Suppressor macrophage treated with lipopolysaccharide for 4 hours (primary cell): ENCODE measurements at regions not wholly inside any gene's neighbourhood (a gene's known extent, or its start where the extent isn't known, plus 50 kb on each side); places are given as distances from the start of the nearest gene placed in this dataset.
"Not testable (repeated sequence)": the region's sequence is repeated elsewhere in the genome, so short reads cannot be mapped to it uniquely, and the experiment has no call there.

Experiments used
- DNase-seq: peaks from one replicate; pipeline ENCODE4 v3.0.0-alpha.2; 2020

DNA sequence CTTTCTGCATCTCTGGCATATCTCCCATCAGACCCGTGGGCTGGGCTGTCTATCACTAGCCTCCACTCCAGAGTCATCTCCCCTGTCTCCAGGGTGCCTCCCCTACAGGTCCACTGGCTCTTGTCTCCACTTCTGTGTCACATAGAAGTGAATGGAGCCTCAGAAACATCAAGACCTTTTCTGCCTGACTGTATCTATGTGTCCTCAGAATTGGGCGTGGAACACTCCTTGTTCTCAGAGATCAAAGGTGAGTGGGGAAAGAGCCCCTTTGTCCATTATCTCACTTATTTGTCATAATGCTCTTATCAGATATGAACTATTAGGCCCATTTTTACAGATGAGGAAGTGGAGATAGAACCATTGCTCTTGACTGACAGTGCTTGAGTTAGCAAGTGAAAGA, 211.0 kb downstream of the CYRIA start:
- no peak for DNase-seq

DNA sequence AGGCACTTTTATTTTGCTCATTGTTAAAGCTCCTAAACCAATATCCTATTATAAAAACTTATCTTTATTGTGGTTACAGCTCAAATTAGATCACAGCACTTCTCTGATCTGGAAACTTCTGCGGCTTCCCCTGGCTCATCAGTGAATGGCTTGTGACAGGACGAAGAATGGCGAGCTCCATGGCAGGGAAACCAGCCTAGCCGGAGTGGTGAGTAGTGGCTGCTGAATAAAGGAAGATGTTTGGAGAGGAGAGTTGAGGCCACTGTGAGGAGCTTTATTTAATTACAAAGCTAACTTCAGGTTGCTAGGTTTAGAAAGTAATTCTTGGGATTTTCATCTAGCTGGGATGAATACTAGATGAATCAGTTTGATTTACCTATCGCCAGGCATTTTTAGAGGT, 213.5 kb downstream of the CYRIA start:
- DNase-seq, result no peak

DNA sequence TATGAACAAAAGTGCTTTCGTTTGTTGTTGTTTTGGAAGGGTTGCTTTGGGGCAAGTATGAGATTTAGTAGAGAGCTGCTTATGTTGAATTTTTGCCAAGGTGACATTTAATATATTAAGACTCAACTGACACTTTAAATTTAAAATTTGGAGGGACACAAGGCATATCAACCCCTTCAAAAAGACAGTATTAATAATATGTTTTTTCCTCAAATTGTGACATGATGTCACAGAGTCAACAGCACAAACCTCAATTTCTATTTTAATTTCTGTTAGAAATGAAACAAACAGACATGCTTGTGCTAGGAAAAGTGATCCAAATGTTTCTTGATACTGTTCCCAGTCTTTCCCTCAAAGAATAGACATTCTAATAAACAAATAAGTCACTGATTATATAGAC, 218.9 kb downstream of the CYRIA start:
- DNase-seq, result no peak

DNA sequence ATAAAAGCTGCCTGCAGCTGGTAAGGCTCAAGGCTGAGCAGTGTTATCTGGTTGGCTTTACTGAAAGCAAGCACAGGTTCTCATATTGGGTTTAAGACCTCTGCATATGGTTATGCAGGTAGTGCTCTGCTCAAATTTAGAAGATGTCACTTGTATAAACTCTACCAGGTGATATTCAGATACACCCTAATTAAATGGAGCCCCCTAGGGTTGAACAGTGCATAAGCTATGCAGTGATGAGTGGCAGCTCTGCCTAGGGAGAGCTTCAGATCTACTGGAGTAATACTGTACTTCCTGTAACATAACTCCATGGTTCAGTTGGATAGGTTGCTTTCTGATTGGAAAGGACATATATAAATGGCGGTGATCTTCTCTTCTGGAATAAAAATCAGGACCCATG, 222.7 kb downstream of the CYRIA start:
- DNase-seq, result no peak

DNA sequence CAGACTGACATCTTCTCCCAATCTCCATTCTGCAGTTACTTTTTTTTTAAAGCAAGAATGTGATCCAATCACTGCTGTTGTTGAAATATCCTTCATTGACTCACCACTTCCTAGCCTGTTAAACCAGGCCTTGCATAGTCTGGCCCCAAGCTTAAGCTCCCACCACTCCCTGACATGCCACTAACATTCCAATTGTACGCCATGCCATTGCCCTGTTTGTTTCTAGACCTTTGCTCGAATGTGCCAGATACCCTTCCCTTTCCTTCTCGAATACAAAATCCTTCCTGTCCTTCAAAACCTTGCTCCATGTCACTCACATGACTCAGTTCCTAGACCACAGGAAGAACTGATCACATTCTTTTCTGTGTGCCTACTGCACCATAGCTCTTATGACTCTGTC, 224.2 kb downstream of the CYRIA start:
- no peak for DNase-seq

DNA sequence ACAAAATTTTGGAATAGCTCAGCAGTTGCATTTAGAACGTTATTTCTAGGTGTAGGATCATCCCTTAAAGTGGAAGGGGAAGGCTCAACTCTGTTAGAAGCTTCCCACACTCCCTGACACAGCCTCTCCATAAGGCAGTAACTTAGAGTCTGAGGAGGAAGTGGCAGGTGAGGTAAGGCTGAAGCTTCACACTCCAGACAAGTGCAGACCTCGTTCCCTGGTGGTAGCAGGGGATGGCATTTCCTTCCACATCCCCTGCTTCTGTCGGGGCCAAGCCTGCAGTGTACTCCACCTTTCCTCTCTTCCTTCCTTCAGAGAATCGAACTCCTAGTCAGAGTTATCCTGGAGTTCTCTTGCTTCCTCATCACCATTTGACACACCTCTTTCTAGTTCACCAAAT, 224.7 kb downstream of the CYRIA start:
- DNase-seq, result no peak

DNA sequence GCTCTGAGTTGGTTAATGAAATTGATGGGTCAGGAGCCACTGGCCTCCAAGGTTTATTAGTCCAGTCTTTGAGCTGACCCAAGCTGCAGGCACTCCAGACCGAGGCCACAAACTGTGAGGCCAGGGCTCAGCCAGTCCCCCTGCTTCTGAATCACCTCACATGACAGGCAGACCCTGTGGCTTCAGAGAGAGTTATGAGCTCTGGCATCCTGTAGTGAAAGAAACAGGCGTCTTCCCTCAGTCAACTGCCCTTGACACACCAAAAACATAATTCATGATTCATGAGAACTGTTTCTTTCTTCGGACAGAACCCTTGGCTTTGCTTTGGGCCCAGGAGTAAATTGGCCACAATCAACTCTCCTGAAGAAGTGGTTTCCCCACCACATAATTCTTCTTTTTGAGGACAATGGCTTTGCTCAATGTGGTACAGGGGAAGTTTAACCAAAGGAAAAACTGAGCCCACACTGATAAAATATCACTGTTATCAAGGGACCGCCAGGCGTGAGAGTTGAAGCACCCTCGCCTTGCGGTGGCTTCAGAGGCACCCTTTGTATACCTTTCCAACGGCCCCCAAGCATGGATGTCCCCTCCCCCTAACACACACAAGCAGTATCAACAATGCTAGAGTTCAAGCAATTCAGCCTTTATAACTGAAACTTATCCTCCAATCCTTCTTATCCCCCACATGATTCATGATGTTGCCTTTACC, 226.9 kb downstream of the CYRIA start:
- no peak for DNase-seq

DNA sequence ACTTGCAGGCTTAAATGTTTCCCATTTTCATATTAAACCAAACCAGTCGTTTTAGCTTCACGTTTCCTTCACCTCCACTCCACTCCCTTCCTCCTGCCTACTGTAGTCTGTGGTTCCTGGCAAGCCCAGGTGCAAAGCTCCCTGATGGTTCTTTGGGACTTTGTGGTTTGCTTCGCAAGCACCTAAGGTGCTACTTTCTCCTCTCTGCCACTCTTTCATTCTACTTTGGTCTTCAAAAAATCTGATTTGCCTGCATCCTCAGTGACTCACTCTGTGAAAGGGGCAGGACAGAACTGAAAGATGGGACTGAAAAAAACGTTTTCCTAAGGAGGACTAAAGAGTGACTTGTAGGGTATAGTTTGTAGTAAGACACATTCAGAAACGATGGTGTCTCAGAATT, 228.4 kb downstream of the CYRIA start:
- no peak for DNase-seq

DNA sequence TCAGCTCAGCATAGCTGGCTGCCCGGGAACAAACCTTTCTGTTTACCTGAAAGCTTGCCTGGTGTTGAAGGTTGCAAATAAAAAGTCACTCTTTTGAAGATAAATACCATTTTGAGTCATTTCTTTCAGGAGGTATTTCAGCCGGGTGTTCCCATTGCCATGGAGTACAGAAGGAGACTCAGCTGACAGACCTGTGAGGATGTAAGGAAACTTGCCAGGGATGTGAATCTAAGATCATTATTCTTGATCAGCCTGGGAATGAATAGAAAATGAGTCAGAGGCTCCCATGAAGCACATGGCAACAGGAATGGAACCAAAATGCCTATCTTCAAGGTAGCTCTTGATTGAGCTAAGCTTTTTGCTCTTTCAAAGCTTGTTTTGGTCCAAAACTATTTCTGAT, 231.2 kb downstream of the CYRIA start:
- no peak for DNase-seq

DNA sequence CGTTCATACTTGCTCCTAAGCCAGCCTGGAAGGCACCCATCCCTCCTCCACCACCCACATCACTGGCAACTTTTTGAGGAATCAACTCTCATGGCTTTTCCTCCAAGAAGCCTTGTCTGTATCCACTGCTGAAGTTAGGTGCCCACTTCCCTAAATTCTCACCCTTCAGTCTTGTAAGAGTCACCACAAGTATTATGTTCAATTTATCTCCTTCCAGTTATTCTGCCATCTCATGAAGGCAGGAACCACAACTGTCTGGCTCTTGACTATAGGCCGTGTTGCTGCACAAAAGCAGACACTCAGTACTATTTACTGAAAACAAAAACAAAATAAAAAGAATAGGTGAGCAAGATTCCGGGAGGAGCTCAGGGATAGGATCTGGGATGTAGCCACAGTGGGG, 234.8 kb downstream of the CYRIA start:
- DNase-seq, result no peak

DNA sequence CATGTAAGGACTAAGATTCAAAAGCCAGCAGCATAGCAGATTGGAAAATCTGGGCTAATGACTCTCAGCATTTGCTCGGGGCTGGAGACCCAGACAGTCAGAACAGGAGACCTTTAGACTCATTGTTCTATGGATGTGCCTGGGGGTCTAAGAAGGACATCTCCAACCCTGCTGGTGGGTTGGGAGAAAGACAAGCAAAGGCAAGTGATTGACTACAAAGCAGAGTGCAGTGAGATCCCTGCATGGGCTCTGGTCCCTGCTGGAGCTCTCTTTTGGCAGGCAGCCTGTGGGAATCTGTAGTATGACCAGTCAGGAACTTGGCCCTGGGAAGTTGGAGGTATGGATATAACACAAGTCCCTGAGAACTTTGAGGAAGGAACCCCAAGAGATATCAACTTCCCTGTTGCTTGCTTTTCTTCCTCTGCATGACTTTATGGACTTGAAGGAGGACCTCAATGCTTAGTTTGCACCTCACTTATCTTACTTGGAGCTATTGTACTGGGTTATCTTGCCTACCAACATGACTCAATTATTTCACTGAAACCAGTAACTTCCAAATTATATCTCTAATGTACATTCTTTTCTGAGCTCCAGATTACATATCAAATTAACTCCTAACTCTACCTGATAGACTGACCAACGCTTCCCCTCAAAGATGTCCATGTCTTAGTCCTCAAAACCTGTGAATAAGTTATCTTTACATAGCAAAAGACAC, 236.0 kb downstream of the CYRIA start:
- DNase-seq, result no peak

DNA sequence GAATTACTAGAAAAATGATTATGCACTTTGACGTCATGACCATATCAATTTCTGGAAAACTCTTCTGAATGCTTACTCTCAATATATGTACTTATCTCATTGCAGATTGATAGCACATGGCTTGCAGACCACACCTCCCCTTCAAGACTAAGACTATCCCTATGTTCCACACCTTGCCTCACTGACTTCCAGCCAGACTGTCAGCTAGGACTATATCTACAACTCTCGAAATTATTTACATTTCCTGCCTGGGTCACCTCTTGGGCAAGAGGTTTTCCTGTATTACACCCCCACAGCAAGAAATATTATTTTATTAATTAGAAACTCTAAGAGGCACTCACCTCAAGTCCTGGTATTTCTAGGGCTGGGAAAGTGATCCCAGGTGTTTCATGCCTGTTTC, 236.6 kb downstream of the CYRIA start:
- no peak for DNase-seq

DNA sequence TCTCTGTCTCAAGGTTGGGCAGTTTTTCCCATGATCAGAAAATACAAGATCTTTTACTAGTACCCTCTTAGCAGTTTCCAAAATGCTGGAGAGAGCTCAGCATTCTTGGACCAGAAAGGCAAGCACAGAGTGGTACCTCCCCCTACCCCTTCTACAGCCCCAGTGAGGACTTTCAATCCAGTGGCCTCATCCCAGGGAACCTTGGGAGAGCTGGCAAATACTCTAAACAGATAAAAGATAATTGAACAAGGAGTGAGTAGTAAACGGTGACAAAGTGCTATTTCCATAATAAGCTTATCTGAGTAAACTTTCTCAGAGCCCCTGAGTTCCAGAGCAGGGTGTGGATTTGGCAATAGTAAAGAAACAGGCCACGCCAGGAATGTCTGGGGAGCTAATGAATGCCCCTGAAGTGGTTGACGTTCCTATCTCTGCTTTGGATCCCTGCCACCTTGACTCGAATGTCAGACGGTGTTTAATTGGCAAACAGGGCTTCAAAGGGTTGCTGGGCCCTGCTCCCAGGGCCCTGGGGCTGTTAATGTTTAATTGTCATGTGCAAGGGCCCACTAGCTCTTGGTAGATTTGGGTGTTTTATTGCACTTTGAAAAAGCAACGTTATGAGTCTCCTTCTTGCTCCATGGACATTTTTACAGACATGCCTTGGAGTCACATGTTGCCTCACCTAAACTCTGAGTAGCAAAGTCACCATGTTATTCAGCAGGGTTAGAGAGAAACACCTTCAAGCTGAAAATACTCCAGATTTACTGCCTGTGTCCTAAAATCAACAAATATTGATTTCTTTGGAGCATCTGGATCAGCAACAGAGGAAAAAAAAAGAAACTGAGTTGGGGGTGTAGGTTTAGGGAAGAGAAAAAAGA, 239.9 kb downstream of the CYRIA start:
- no peak for DNase-seq

DNA sequence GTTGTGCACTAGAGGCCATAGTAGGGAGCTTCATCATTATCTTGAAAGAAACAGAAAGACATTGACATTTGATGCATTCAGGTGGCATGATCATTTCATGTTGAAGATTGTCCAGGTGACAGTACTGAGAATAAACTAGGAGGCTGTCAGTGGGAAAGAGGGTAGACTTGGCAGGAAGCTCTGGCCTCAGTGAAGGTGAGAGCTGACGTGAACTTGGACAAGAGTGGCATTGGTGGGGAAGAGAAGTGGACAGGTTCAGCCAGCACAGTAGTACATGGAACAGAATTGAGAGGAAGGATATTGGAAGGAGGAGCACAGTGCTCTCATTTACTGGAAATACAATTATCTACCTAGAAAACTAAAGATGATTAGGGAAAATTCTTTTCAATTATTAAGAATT, 245.2 kb downstream of the CYRIA start:
- DNase-seq, result no peak

DNA sequence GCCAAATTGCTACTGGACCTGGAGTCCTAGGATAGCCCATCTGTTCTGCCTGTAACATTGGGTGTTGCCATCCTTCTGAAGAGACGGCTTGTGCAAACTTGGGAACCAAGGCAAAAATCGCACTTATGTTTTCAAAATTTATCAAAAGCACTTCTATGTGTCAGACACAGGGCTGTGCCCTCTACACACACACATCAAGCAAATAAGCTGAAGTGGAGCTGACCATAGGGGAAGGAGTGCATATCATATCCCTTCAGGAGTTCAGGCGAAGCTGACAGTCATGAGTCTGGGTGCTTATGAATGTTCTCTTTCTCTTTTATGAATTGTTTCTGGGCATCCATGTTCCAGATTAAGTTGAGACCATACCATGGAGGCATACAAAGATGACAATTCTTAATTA, 247.9 kb downstream of the CYRIA start:
- no peak for DNase-seq

DNA sequence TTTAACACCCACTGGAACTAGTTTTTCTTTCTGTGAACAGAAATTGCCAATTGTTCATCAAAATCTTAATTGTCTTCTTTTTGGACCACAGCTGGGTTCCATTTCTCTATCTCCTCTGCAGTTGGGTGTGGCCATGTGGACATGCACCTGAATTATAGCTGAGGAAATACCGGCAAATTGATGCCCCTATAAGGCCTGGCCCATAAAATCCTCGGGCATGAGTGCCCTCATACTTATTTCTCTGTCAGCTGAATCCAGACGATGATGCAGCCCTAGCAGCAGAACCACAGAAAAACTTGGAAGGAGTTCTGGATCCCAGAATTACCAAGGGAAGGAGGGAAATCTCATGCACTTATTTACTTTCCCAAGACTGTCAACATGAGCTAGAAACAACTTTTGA, 249.0 kb downstream of the CYRIA start:
- DNase-seq, result no peak

DNA sequence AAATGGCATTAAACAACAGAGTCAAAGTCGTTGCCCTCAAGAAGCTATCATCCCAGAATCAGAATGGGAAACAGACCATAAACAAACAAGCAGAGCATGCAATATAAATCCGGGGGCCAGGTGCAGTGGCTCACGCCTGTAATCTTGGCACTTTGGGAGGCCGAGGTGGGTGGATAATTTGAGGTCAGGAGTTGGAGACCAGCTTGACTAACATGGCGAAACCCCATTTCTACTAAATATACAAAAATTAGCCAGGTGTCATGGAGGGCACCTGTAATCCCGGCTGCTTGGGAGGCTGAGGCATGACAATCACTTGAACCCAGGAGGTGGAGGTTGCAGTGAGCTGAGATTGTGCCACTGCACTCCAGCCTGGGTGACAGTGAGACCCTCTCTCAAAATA, 249.8 kb downstream of the CYRIA start:
- not testable (repeated sequence) for DNase-seq

DNA sequence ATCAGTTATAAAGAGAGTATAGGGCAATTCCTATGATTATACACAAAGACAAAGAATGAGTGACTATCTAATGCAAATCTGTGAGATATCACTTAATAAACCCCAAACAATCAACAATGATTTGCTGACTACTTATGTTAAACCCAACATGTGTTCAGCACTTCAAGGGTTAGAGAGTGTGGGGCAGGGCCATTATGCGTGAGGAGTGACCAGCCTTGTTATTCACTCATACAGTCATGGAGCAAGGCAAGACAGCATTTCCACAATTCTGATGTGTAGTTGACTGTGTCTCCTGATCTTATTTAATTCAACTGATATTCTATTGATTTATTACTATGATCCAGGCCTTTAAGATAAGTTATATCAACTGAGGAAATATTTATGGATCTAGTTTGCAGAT, 251.7 kb downstream of the CYRIA start:
- DNase-seq, result no peak

DNA sequence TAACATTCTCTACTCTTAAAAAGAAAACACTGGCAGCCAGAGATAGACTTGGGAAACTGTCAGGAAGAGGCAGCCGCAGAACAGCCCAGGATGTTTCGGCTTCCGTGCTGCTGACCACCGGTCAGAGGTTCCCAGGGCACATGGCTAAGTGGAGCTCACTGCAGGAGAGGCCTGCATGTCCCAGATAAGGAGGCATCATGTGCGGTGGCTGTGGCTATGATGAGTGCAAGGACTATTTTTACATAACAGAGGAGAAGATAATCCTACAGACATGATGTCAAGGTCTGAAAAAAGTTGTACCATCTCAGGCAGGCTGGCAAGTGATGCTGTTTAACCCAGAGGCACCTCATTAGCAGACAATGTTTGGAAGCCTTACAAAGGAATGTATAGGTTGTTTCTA, 252.3 kb downstream of the CYRIA start:
- no peak for DNase-seq

DNA sequence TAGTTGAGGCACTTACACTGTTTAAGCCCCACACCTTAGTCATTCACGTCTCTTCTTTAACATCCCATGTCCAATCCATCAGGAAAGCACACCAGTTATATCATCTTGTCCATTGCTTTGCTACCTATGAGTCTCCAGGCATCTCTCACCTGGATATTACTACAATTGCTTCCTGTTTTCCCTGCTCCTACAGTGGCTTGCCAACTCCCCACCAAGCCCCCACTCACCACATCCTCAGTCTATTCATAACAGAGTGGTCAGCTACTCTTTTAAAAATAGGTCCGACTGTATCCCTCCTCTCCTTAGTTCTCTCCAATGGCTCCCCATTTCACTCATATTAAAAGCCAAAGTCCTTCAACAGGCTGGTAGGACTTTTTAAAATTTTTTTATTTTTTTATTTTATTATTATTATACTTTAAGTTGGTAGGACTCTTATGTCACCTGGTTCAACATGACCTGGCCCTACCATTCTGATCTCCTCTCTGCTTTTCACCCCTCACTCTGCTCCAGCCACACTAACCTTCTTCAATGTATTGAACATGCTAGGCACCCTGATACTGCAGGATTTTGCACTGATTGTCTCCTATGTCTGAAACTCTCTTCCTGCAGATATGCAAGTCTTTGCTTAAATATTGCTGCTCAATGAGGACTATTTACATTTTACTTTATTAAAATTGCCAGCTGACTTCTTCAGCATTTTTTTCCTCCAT, 253.2 kb downstream of the CYRIA start:
- DNase-seq, result no peak

DNA sequence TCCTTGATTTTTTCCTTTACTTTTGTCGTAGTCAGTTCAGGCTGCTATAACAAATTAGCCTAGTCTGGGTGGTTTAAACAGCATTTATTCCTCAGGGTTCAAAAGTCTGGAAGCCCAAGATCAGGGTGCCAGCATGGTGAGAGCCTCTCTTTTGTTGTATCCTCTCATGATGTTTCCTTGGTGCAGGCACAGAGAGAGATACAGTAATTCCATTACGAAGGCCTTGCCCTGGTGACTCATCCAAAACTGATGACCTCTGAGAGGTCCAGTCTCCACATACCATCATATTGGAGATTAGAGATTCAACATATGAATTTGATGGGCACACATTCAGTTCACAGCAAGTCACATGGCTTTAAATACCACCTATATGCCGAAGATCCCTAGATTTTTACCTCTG, 253.8 kb downstream of the CYRIA start:
- DNase-seq, result no peak

DNA sequence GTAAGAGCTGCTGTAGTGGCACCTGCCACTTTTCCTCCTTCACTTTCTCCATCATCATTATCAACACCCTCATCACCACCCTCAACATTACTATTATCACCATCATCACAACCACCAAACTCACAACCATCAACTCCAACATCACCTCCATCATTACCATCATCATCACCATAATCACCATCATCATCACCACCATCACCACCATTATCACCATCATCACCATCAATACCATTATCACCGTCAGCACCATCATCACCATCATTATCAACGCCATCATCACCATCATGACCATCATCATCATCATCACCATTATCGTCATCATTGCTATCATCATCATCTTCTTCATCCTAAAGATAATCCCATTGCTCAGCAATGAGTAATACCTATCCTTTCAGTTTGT, 255.8 kb downstream of the CYRIA start:
- no peak for DNase-seq

DNA sequence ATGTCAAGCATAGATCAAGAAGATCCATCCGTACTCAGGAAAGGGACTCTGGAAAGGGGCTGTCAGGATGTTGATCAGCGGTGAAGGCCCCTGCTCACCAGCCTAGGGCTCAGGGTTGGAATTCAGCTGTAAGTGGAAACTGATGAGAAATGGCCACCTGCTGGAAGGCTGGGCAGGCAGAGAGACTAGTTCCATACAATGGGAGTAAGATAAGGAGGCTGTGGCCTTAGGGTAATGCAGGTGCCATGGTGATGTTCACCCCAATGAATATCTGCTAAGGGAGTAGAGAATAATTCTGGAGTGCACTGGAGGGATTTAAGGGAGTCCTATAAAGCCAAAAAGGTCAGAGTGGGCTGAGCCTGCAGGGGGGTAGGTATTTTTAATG, 256.6 kb downstream of the CYRIA start:
- DNase-seq, result no peak
